ENCODE measurements at regions not wholly inside any gene's neighbourhood (a gene's known extent, or its start where the extent isn't known, plus 50 kb on each side); places are given as distances from the start of the nearest gene placed in this dataset.
"Not testable (repeated sequence)": the region's sequence is repeated elsewhere in the genome, so short reads cannot be mapped to it uniquely, and the experiment has no call there.

GRCh38 chr5:101473483-101473882, 570.4 kb upstream of the ST8SIA4 start:
- Mint-ChIP-seq H3K9me3 (ENCODE audit: unreplicated experiment) (no peaks in the 10 kb centered on the region), H3K36me3 (ENCODE audit: unreplicated experiment) (no peaks in the 10 kb centered on the region), H3K4me1 (ENCODE audit: low read depth, unreplicated experiment) (no peaks in the 10 kb centered on the region), H3K27ac (ENCODE audit: unreplicated experiment) (no peak overlapping the region), H3K4me3 (ENCODE audit: unreplicated experiment) (no peak overlapping the region), H3K27me3 (ENCODE audit: unreplicated experiment) (no peaks in the 10 kb centered on the region)
- no peak for TF ChIP-seq CTCF (IDR thresholded peaks at IDR 0.05; ENCODE audit: partially characterized antibody, unreplicated experiment)
- DNase-seq = no peak

DNA sequence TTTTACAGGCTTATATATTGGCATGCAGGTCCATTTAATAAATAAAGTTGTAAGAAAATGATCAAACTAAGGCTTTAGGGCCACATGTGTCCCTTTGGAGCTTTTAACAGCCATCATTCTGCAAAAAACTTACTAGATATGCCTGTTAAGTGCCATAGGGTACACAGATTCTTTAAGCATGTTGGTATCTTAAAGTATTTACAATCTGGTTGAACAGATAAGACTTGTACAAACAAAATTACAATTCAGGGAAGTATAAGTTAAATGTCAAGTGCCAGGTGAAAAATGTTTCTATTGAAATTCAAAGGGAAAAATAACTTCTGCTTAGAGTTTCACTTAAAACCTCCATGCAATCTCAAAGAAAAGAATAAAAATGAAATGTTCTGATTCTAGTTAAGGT, 558.4 kb upstream of the ST8SIA4 start:
- no peaks in the 10 kb centered on the region for H3K9me3 Mint-ChIP-seq (ENCODE audit: unreplicated experiment)

GRCh38 chr5:101458587-101458986, 555.5 kb upstream of the ST8SIA4 start:
- H3K4me3 Mint-ChIP-seq (ENCODE audit: unreplicated experiment) = no peak overlapping the region
- no peaks in the 10 kb centered on the region for H3K27me3 Mint-ChIP-seq (ENCODE audit: unreplicated experiment)
- no peaks in the 10 kb centered on the region for H3K9me3 Mint-ChIP-seq (ENCODE audit: unreplicated experiment)
- no peaks in the 10 kb centered on the region for H3K36me3 Mint-ChIP-seq (ENCODE audit: unreplicated experiment)
- no peak overlapping the region for H3K27ac Mint-ChIP-seq (ENCODE audit: unreplicated experiment)
- TF ChIP-seq CTCF (IDR thresholded peaks at IDR 0.05; ENCODE audit: partially characterized antibody, unreplicated experiment) = no peak
- DNase-seq = no peak
- H3K4me1 Mint-ChIP-seq (ENCODE audit: low read depth, unreplicated experiment) = no peaks in the 10 kb centered on the region

More for the DNA sequence above, 558.4 kb upstream of the ST8SIA4 start:
- no peaks in the 10 kb centered on the region for H3K27me3 Mint-ChIP-seq (ENCODE audit: unreplicated experiment)
- H3K4me1 Mint-ChIP-seq (ENCODE audit: low read depth, unreplicated experiment) = no peaks in the 10 kb centered on the region
- no peak for DNase-seq
- no peak overlapping the region for H3K27ac Mint-ChIP-seq (ENCODE audit: unreplicated experiment)
- TF ChIP-seq CTCF (IDR thresholded peaks at IDR 0.05; ENCODE audit: partially characterized antibody, unreplicated experiment) = no peak
- H3K4me3 Mint-ChIP-seq (ENCODE audit: unreplicated experiment) = no peak overlapping the region
- no peaks in the 10 kb centered on the region for H3K36me3 Mint-ChIP-seq (ENCODE audit: unreplicated experiment)

GRCh38 chr5:101455851-101456250, 552.8 kb upstream of the ST8SIA4 start:
- H3K4me3 Mint-ChIP-seq (ENCODE audit: unreplicated experiment) = no peak overlapping the region
- TF ChIP-seq CTCF (IDR thresholded peaks at IDR 0.05; ENCODE audit: partially characterized antibody, unreplicated experiment) = no peak
- no peak for DNase-seq
- H3K4me1 Mint-ChIP-seq (ENCODE audit: low read depth, unreplicated experiment) = no peaks in the 10 kb centered on the region
- no peaks in the 10 kb centered on the region for H3K36me3 Mint-ChIP-seq (ENCODE audit: unreplicated experiment)
- H3K9me3 Mint-ChIP-seq (ENCODE audit: unreplicated experiment) = no peaks in the 10 kb centered on the region
- no peak overlapping the region for H3K27ac Mint-ChIP-seq (ENCODE audit: unreplicated experiment)
- H3K27me3 Mint-ChIP-seq (ENCODE audit: unreplicated experiment) = no peaks in the 10 kb centered on the region

- Mint-ChIP-seq H3K4me1 (ENCODE audit: low read depth, unreplicated experiment) (no peaks in the 10 kb centered on the region), H3K27ac (ENCODE audit: unreplicated experiment) (no peak overlapping the region), H3K27me3 (ENCODE audit: unreplicated experiment) (no peaks in the 10 kb centered on the region), H3K36me3 (ENCODE audit: unreplicated experiment) (no peaks in the 10 kb centered on the region), H3K9me3 (ENCODE audit: unreplicated experiment) (no peaks in the 10 kb centered on the region), H3K4me3 (ENCODE audit: unreplicated experiment) (no peak overlapping the region)
- no peak for TF ChIP-seq CTCF (IDR thresholded peaks at IDR 0.05; ENCODE audit: partially characterized antibody, unreplicated experiment)
- no peak for DNase-seq
These were observed 552.0 kb upstream of the ST8SIA4 start for GRCh38 chr5:101455048-101455447.

- DNase-seq; H3K27ac Mint-ChIP-seq (ENCODE audit: unreplicated experiment); H3K9me3 Mint-ChIP-seq (ENCODE audit: unreplicated experiment); H3K4me3 Mint-ChIP-seq (ENCODE audit: unreplicated experiment); H3K4me1 Mint-ChIP-seq (ENCODE audit: low read depth, unreplicated experiment); H3K27me3 Mint-ChIP-seq (ENCODE audit: unreplicated experiment); H3K36me3 Mint-ChIP-seq (ENCODE audit: unreplicated experiment): not testable (repeated sequence)
These were observed 539.2 kb upstream of the ST8SIA4 start for GRCh38 chr5:101442281-101442680.

All from glutamatergic neuron (in vitro differentiated cells).